Hypothalamus (tissue), 51 donors: ENCODE measurements at regions not wholly inside any gene's neighbourhood (a gene's known extent, or its start where the extent isn't known, plus 50 kb on each side); places are given as distances from the start of the nearest gene placed in this dataset.

ENCODE experiments used
- DNase-seq, 51 donors: peaks; one replicate each; lab custom pipeline; 2025; lab: John Stamatoyannopoulos, UW

GRCh38 chr10:131013281-131013912 is 298.1 kb downstream of the TCERG1L start:
- no peak for DNase-seq

GRCh38 chr10:131014271-131014670 is 297.2 kb downstream of the TCERG1L start:
- DNase-seq: no peak

GRCh38 chr10:131015271-131015670 is 296.2 kb downstream of the TCERG1L start:
- DNase-seq: no peak

GRCh38 chr10:131016556-131016955 is 295.0 kb downstream of the TCERG1L start:
- no peak for DNase-seq

- DNase-seq: no peak
Observed at GRCh38 chr10:131017566-131018285, 293.8 kb downstream of the TCERG1L start.

GRCh38 chr10:131018886-131019500 is 292.5 kb downstream of the TCERG1L start:
- DNase-seq: no peak

GRCh38 chr10:131019696-131020095 is 291.8 kb downstream of the TCERG1L start:
- DNase-seq: no peak

- no peak for DNase-seq
Observed at GRCh38 chr10:131020775-131021174, 290.7 kb downstream of the TCERG1L start.

- DNase-seq: no peak
Observed at GRCh38 chr10:131021246-131021895, 290.1 kb downstream of the TCERG1L start.

GRCh38 chr10:131021969-131022368 is 289.6 kb downstream of the TCERG1L start:
- DNase-seq: no peak

- no peak for DNase-seq
Observed at GRCh38 chr10:131022369-131022768, 289.2 kb downstream of the TCERG1L start.

GRCh38 chr10:131022981-131023380 is 288.5 kb downstream of the TCERG1L start:
- DNase-seq: no peak

GRCh38 chr10:131024259-131025131 is 287.0 kb downstream of the TCERG1L start:
- no peak for DNase-seq

GRCh38 chr10:131025333-131025732 is 286.2 kb downstream of the TCERG1L start:
- DNase-seq: no peak

- no peak for DNase-seq
Observed at GRCh38 chr10:131027256-131027655, 284.3 kb downstream of the TCERG1L start.

- DNase-seq: no peak
Observed at GRCh38 chr10:131031346-131031745, 280.2 kb downstream of the TCERG1L start.

GRCh38 chr10:131032329-131033165 is 279.0 kb downstream of the TCERG1L start:
- no peak for DNase-seq

GRCh38 chr10:131033166-131034085 is 278.1 kb downstream of the TCERG1L start:
- no peak for DNase-seq
